Activated T-cell treated with anti-CD3 and anti-CD28 coated beads, Interleukin-2, amount 50 U/mL, for 4 hours (primary cell): ENCODE measurements at regions not wholly inside any gene's neighbourhood (a gene's known extent, or its start where the extent isn't known, plus 50 kb on each side); places are given as distances from the start of the nearest gene placed in this dataset.

Experiments
- ATAC-seq, 2 donors: fragments of 200-7000 bp; cut with Tn5 transposase; one replicate each; pipeline ENCODE4 v1.10.0; 2021
- DNase-seq: peaks from one replicate; pipeline ENCODE4 v3.0.0-alpha.2; 2020
- H3K27me3 Mint-ChIP-seq: one replicate; pipeline ENCODE4 v1.8.0; 2021; ENCODE audit warnings: low read depth, mixed read lengths
- H3K36me3 Mint-ChIP-seq: one replicate; pipeline ENCODE4 v1.8.0; 2022; ENCODE audit warnings: mixed read lengths; ENCODE audit not compliant: insufficient read depth
- H3K4me1 Mint-ChIP-seq: one replicate; pipeline ENCODE4 v1.8.0; 2021; ENCODE audit warnings: low read depth, mixed read lengths
- H3K4me3 Mint-ChIP-seq: one replicate; pipeline ENCODE4 v1.8.0; 2021; ENCODE audit warnings: mild to moderate bottlenecking, moderate library complexity, mixed read lengths
- H3K9me3 Mint-ChIP-seq: one replicate; pipeline ENCODE4 v1.8.0; 2021; ENCODE audit warnings: mixed read lengths

- Mint-ChIP-seq H3K9me3 (no peaks in the 10 kb centered on the region), H3K36me3 (peaks cover 67% of the 10 kb centered on the region)
Observed at GRCh38 chrX:2618516-2618915, 72.6 kb upstream of the CD99 start.

GRCh38 chrX:2614911-2615310, 76.2 kb upstream of the CD99 start:
- peak in 1 of 2 donors; percentile 60 for ATAC-seq
- no peak for DNase-seq
- H3K9me3 Mint-ChIP-seq: no peaks in the 10 kb centered on the region
- H3K36me3 Mint-ChIP-seq: peaks cover 64% of the 10 kb centered on the region
- H3K4me1 Mint-ChIP-seq: peaks cover 25% of the 10 kb centered on the region
- no peaks in the 10 kb centered on the region for H3K27me3 Mint-ChIP-seq
- no peak overlapping the region for H3K4me3 Mint-ChIP-seq

More at GRCh38 chrX:2618516-2618915, 72.6 kb upstream of the CD99 start:
- H3K27me3 Mint-ChIP-seq: no peaks in the 10 kb centered on the region
- DNase-seq (no peak), ATAC-seq (no peak)
- no peak overlapping the region for H3K4me3 Mint-ChIP-seq
- H3K4me1 Mint-ChIP-seq: peaks cover 11% of the 10 kb centered on the region

GRCh38 chrX:2610246-2611170, 80.6 kb upstream of the CD99 start:
- Mint-ChIP-seq H3K4me1 (peaks cover 45% of the 10 kb centered on the region), H3K9me3 (no peaks in the 10 kb centered on the region), H3K36me3 (peaks cover 27% of the 10 kb centered on the region), H3K4me3 (peak overlapping the region; percentile 89), H3K27me3 (no peaks in the 10 kb centered on the region)
- ATAC-seq (no peak), DNase-seq (no peak)

- no peaks in the 10 kb centered on the region for H3K9me3 Mint-ChIP-seq
- peak overlapping the region; percentile 89 for H3K4me3 Mint-ChIP-seq
- ATAC-seq: no peak
- no peaks in the 10 kb centered on the region for H3K27me3 Mint-ChIP-seq
- no peak for DNase-seq
- H3K4me1 Mint-ChIP-seq: peaks cover 41% of the 10 kb centered on the region
- H3K36me3 Mint-ChIP-seq: peaks cover 20% of the 10 kb centered on the region
Observed at GRCh38 chrX:2609431-2610238, 81.5 kb upstream of the CD99 start.

- Mint-ChIP-seq H3K4me1 (peaks cover 40% of the 10 kb centered on the region), H3K9me3 (no peaks in the 10 kb centered on the region), H3K4me3 (peak overlapping the region; percentile 89), H3K27me3 (no peaks in the 10 kb centered on the region), H3K36me3 (peaks cover 20% of the 10 kb centered on the region)
- peak; percentile 85 for DNase-seq
- ATAC-seq: peak; percentile 97
Observed at GRCh38 chrX:2608638-2609430, 82.3 kb upstream of the CD99 start.

- H3K4me1 Mint-ChIP-seq: peaks cover 38% of the 10 kb centered on the region
- ATAC-seq: no peak
- no peak for DNase-seq
Observed at GRCh38 chrX:2607113-2607512, 84.0 kb upstream of the CD99 start.

GRCh38 chrX:2600564-2600963, 90.5 kb upstream of the CD99 start:
- ATAC-seq (no peak), DNase-seq (no peak)
- Mint-ChIP-seq H3K36me3 (peaks cover 23% of the 10 kb centered on the region), H3K4me1 (peaks cover 6% of the 10 kb centered on the region), H3K4me3 (no peak overlapping the region), H3K9me3 (no peaks in the 10 kb centered on the region), H3K27me3 (no peaks in the 10 kb centered on the region)

More at GRCh38 chrX:2607113-2607512, 84.0 kb upstream of the CD99 start:
- Mint-ChIP-seq H3K9me3 (no peaks in the 10 kb centered on the region), H3K36me3 (peaks cover 19% of the 10 kb centered on the region), H3K27me3 (no peaks in the 10 kb centered on the region), H3K4me3 (peak overlapping the region; percentile 89)

GRCh38 chrX:2596555-2597255, 94.4 kb upstream of the CD99 start:
- Mint-ChIP-seq H3K4me3 (no peak overlapping the region), H3K9me3 (no peaks in the 10 kb centered on the region), H3K4me1 (peaks cover 10% of the 10 kb centered on the region), H3K27me3 (no peaks in the 10 kb centered on the region), H3K36me3 (peaks cover 13% of the 10 kb centered on the region)
- no peak for DNase-seq
- no peak for ATAC-seq

GRCh38 chrX:2596045-2596444, 95.0 kb upstream of the CD99 start:
- Mint-ChIP-seq H3K4me3 (no peak overlapping the region), H3K27me3 (no peaks in the 10 kb centered on the region), H3K4me1 (peaks cover 10% of the 10 kb centered on the region), H3K36me3 (peaks cover 13% of the 10 kb centered on the region), H3K9me3 (no peaks in the 10 kb centered on the region)
- no peak for ATAC-seq
- DNase-seq: no peak

GRCh38 chrX:2595258-2595657, 94.5 kb upstream of the DHRSX start:
- Mint-ChIP-seq H3K9me3 (no peaks in the 10 kb centered on the region), H3K36me3 (peaks cover 7% of the 10 kb centered on the region), H3K27me3 (no peaks in the 10 kb centered on the region), H3K4me3 (no peak overlapping the region), H3K4me1 (peaks cover 10% of the 10 kb centered on the region)
- ATAC-seq (no peak), DNase-seq (no peak)

- ATAC-seq (no peak), DNase-seq (no peak)
- H3K4me3 Mint-ChIP-seq: no peak overlapping the region
Observed at GRCh38 chrX:2594491-2594890, 93.7 kb upstream of the DHRSX start.

GRCh38 chrX:2592279-2592678, 91.5 kb upstream of the DHRSX start:
- Mint-ChIP-seq H3K4me1 (peaks cover 10% of the 10 kb centered on the region), H3K27me3 (no peaks in the 10 kb centered on the region), H3K9me3 (no peaks in the 10 kb centered on the region), H3K36me3 (peaks cover 2% of the 10 kb centered on the region), H3K4me3 (no peak overlapping the region)
- DNase-seq: no peak
- ATAC-seq: no peak

More at GRCh38 chrX:2594491-2594890, 93.7 kb upstream of the DHRSX start:
- Mint-ChIP-seq H3K9me3 (no peaks in the 10 kb centered on the region), H3K27me3 (no peaks in the 10 kb centered on the region), H3K36me3 (peaks cover 4% of the 10 kb centered on the region), H3K4me1 (peaks cover 10% of the 10 kb centered on the region)

- ATAC-seq: no peak
- H3K4me3 Mint-ChIP-seq: no peak overlapping the region
- no peak for DNase-seq
- H3K4me1 Mint-ChIP-seq: peaks cover 15% of the 10 kb centered on the region
- peaks cover 7% of the 10 kb centered on the region for H3K27me3 Mint-ChIP-seq
- H3K9me3 Mint-ChIP-seq: no peaks in the 10 kb centered on the region
- no peaks in the 10 kb centered on the region for H3K36me3 Mint-ChIP-seq
Observed at GRCh38 chrX:2589186-2590020, 88.6 kb upstream of the DHRSX start.
